ENCODE measurements at regions not wholly inside any gene's neighbourhood (a gene's known extent, or its start where the extent isn't known, plus 50 kb on each side); places are given as distances from the start of the nearest gene placed in this dataset.
A peak's percentile ranks its signal among the peaks of the same experiment; 100 is the strongest.

DNA sequence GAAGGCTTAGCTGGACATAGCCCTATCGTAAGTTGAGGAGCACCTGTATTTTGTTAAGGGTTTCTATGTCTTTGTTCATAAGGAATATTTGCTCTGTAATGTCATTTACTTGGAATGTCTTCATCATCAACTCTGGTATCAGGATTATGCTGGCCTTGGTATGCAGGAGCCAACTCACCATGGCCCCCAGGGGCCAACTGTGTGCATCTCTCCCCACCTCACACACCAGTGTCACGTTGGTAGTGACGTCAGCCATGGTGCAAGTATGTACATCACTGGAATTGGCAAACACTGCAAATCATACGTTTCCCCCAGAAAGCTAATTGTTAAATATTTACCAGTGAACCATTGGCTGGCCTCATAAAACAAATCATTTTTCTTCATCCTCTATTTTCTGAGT is 70.8 kb downstream of the YTHDF1 start:
- no peak overlapping the region for H3K27ac ChIP-seq (ENCODE audit: low read depth, low read length)
- no peaks in the 10 kb centered on the region for H3K27me3 ChIP-seq (ENCODE audit: control insufficient read depth, insufficient read depth, low read length)
- peaks cover 15% of the 10 kb centered on the region for H3K4me1 ChIP-seq (ENCODE audit: control insufficient read depth, insufficient read depth, low read length)
- no peak for DNase-seq (ENCODE audit: low read depth in 4 of 6, low spot score in 6 of 6)
- H3K9me3 ChIP-seq (ENCODE audit: control insufficient read depth, insufficient read depth, low read length) = peaks cover 2% of the 10 kb centered on the region
- no peak overlapping the region for H3K4me3 ChIP-seq (ENCODE audit: low read depth, low read length)
- H3K36me3 ChIP-seq (ENCODE audit: control insufficient read depth, insufficient read depth, low read length) = no peaks in the 10 kb centered on the region
- no CpG with 5 or more reads among the region's 4 CpGs for WGBS (ENCODE audit: insufficient coverage)

- no peaks in the 10 kb centered on the region for H3K9me3 ChIP-seq (ENCODE audit: control insufficient read depth, insufficient read depth, low read length)
- H3K4me3 ChIP-seq (ENCODE audit: low read depth, low read length) = no peak overlapping the region
- no peaks in the 10 kb centered on the region for H3K36me3 ChIP-seq (ENCODE audit: control insufficient read depth, insufficient read depth, low read length)
- H3K27ac ChIP-seq (ENCODE audit: low read depth, low read length) = no peak overlapping the region
- H3K4me1 ChIP-seq (ENCODE audit: control insufficient read depth, insufficient read depth, low read length) = peaks cover 21% of the 10 kb centered on the region
- DNase-seq (ENCODE audit: low read depth in 4 of 6, low spot score in 6 of 6) = no peak
- H3K27me3 ChIP-seq (ENCODE audit: control insufficient read depth, insufficient read depth, low read length) = no peaks in the 10 kb centered on the region
- WGBS (ENCODE audit: insufficient coverage) = 88% methylated on average over 9 of the region's 9 CpGs
These were observed 73.0 kb downstream of the YTHDF1 start for GRCh38 chr20:63142933-63143332.

- Histone ChIP-seq H3K27me3 (ENCODE audit: control insufficient read depth, insufficient read depth, low read length) (no peaks in the 10 kb centered on the region), H3K4me1 (ENCODE audit: control insufficient read depth, insufficient read depth, low read length) (peaks cover 21% of the 10 kb centered on the region), H3K27ac (ENCODE audit: low read depth, low read length) (no peak overlapping the region), H3K36me3 (ENCODE audit: control insufficient read depth, insufficient read depth, low read length) (no peaks in the 10 kb centered on the region), H3K4me3 (ENCODE audit: low read depth, low read length) (no peak overlapping the region), H3K9me3 (ENCODE audit: control insufficient read depth, insufficient read depth, low read length) (no peaks in the 10 kb centered on the region)
- 84% methylated on average over 12 of the region's 12 CpGs for WGBS (ENCODE audit: insufficient coverage)
- DNase-seq (ENCODE audit: low read depth in 4 of 6, low spot score in 6 of 6) = no peak
These were observed 74.4 kb downstream of the YTHDF1 start for GRCh38 chr20:63141531-63141930.

GRCh38 chr20:63140514-63141433 is 75.2 kb downstream of the YTHDF1 start:
- Histone ChIP-seq H3K4me1 (ENCODE audit: control insufficient read depth, insufficient read depth, low read length) (peaks cover 21% of the 10 kb centered on the region), H3K27ac (ENCODE audit: low read depth, low read length) (no peak overlapping the region), H3K36me3 (ENCODE audit: control insufficient read depth, insufficient read depth, low read length) (no peaks in the 10 kb centered on the region), H3K4me3 (ENCODE audit: low read depth, low read length) (no peak overlapping the region), H3K27me3 (ENCODE audit: control insufficient read depth, insufficient read depth, low read length) (no peaks in the 10 kb centered on the region), H3K9me3 (ENCODE audit: control insufficient read depth, insufficient read depth, low read length) (no peaks in the 10 kb centered on the region)
- WGBS (ENCODE audit: insufficient coverage) = 79% methylated on average over 23 of the region's 24 CpGs
- DNase-seq (ENCODE audit: low read depth in 4 of 6, low spot score in 6 of 6) = peak in 1 of 6 donors; percentile 82

DNA sequence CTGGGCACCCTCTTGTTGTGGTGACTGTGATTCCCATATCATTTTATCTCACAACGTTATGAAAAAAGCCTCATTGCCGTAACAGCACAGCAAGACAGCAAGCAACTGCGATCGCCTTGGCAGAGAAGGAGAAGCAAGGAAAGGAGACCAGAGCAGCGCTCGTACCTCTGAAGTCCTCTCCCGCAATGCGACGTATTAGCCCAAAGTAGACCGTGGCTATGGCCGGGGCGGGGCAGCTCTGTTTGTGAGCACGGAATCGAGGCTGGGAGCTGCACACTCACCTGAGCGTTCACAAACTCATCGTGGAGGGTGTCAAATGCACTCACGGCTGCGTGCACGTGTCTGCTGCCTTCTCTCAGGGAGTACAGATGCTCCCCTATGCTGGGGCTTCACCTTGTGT is 76.1 kb downstream of the YTHDF1 start:
- WGBS (ENCODE audit: insufficient coverage) = 79% methylated on average over 18 of the region's 19 CpGs
- H3K27ac ChIP-seq (ENCODE audit: low read depth, low read length) = no peak overlapping the region
- H3K9me3 ChIP-seq (ENCODE audit: control insufficient read depth, insufficient read depth, low read length) = no peaks in the 10 kb centered on the region
- no peak overlapping the region for H3K4me3 ChIP-seq (ENCODE audit: low read depth, low read length)
- H3K4me1 ChIP-seq (ENCODE audit: control insufficient read depth, insufficient read depth, low read length) = peaks cover 21% of the 10 kb centered on the region
- H3K36me3 ChIP-seq (ENCODE audit: control insufficient read depth, insufficient read depth, low read length) = no peaks in the 10 kb centered on the region
- no peaks in the 10 kb centered on the region for H3K27me3 ChIP-seq (ENCODE audit: control insufficient read depth, insufficient read depth, low read length)
- DNase-seq (ENCODE audit: low read depth in 4 of 6, low spot score in 6 of 6) = peak in 1 of 6 donors; percentile 54

DNA sequence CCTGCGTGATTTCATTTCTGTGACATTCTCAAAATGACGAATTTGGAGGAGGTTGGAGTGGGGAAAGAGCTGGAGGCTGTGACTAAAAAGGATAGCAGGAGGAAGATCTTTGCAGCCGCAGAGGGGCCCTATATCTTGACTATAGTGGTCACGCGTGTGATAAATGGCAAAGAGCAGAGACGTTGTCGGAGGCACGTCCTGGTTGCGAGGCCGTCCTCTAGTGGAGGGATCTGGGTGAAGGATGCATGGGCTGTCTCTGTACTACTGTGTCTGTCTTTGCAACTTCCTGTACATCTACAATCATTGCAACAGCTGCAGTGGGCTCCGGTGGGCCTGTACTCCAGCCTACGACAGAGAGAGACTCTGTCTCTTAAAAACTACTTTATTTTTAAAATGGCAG is 76.6 kb downstream of the YTHDF1 start:
- H3K4me1 ChIP-seq (ENCODE audit: control insufficient read depth, insufficient read depth, low read length) = peaks cover 21% of the 10 kb centered on the region
- H3K4me3 ChIP-seq (ENCODE audit: low read depth, low read length) = no peak overlapping the region
- no peaks in the 10 kb centered on the region for H3K27me3 ChIP-seq (ENCODE audit: control insufficient read depth, insufficient read depth, low read length)
- peak in 1 of 6 donors; percentile 84 for DNase-seq (ENCODE audit: low read depth in 4 of 6, low spot score in 6 of 6)
- no peaks in the 10 kb centered on the region for H3K9me3 ChIP-seq (ENCODE audit: control insufficient read depth, insufficient read depth, low read length)
- WGBS (ENCODE audit: insufficient coverage) = 54% methylated on average over 10 of the region's 12 CpGs
- H3K27ac ChIP-seq (ENCODE audit: low read depth, low read length) = no peak overlapping the region
- H3K36me3 ChIP-seq (ENCODE audit: control insufficient read depth, insufficient read depth, low read length) = no peaks in the 10 kb centered on the region

- Histone ChIP-seq H3K36me3 (ENCODE audit: control insufficient read depth, insufficient read depth, low read length) (no peaks in the 10 kb centered on the region), H3K27me3 (ENCODE audit: control insufficient read depth, insufficient read depth, low read length) (no peaks in the 10 kb centered on the region), H3K27ac (ENCODE audit: low read depth, low read length) (no peak overlapping the region), H3K4me1 (ENCODE audit: control insufficient read depth, insufficient read depth, low read length) (peaks cover 21% of the 10 kb centered on the region), H3K9me3 (ENCODE audit: control insufficient read depth, insufficient read depth, low read length) (no peaks in the 10 kb centered on the region), H3K4me3 (ENCODE audit: low read depth, low read length) (no peak overlapping the region)
- 48% methylated on average over 22 of the region's 22 CpGs for WGBS (ENCODE audit: insufficient coverage)
- peak in 1 of 6 donors; percentile 72 for DNase-seq (ENCODE audit: low read depth in 4 of 6, low spot score in 6 of 6)
These were observed 77.0 kb downstream of the YTHDF1 start for GRCh38 chr20:63138855-63139341.

DNA sequence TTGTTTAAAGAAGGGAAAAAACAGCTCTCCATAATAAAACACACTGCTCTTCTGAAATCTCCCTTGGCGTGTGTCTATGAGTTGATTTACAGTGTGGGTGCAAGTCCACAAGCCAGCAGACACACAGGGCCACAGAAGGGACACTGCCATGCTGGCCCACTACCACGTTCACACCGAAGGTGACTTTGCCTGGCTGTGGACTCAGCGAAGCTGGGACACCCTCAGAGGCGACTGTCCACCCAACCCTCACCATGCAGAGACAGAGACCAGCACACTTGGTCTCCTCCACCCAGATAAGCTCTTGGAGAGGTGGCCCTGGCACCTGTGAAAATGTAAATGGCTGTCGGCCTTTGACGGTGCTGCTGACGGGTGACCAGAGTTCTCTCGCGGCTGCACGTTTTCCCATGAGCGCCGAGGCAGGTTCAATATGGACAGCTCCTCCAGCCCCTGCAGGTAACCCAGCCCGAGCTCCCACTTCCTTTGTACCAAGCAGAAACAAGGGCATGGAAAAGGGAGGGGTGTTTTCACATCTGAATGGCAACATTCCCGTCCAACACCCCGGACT is 78.0 kb downstream of the YTHDF1 start:
- WGBS (ENCODE audit: insufficient coverage) = 73% methylated on average over 13 of the region's 16 CpGs
- Histone ChIP-seq H3K27me3 (ENCODE audit: control insufficient read depth, insufficient read depth, low read length) (no peaks in the 10 kb centered on the region), H3K9me3 (ENCODE audit: control insufficient read depth, insufficient read depth, low read length) (no peaks in the 10 kb centered on the region)

DNA sequence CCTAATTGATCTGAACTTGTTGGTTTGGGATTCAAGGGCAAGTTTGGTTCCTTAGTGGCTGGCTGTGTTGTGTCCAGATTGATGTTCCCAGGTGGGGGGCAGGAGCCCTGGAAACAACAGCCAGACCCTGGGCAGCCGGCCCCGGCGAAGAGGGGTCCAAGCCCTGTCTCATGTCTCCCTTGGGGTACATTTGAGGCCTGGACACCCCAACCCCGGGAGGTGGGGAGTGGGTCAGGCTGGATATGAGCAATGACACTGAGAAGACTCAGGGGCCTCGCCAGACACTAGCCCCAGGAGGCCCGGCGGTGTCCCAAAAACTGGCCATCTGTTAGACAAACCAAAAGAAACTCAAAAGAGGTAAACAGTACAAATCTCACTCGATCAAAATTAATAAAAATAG is 79.6 kb downstream of the YTHDF1 start:
- no peaks in the 10 kb centered on the region for H3K36me3 ChIP-seq (ENCODE audit: control insufficient read depth, insufficient read depth, low read length)
- no peaks in the 10 kb centered on the region for H3K27me3 ChIP-seq (ENCODE audit: control insufficient read depth, insufficient read depth, low read length)
- WGBS (ENCODE audit: insufficient coverage) = 86% methylated on average over 1 of the region's 8 CpGs
- H3K9me3 ChIP-seq (ENCODE audit: control insufficient read depth, insufficient read depth, low read length) = no peaks in the 10 kb centered on the region
- DNase-seq (ENCODE audit: low read depth in 4 of 6, low spot score in 6 of 6) = no peak
- H3K4me3 ChIP-seq (ENCODE audit: low read depth, low read length) = no peak overlapping the region
- H3K27ac ChIP-seq (ENCODE audit: low read depth, low read length) = no peak overlapping the region
- peaks cover 21% of the 10 kb centered on the region for H3K4me1 ChIP-seq (ENCODE audit: control insufficient read depth, insufficient read depth, low read length)

More for the DNA sequence above, 78.0 kb downstream of the YTHDF1 start:
- Histone ChIP-seq H3K27ac (ENCODE audit: low read depth, low read length) (no peak overlapping the region), H3K4me3 (ENCODE audit: low read depth, low read length) (no peak overlapping the region), H3K36me3 (ENCODE audit: control insufficient read depth, insufficient read depth, low read length) (no peaks in the 10 kb centered on the region), H3K4me1 (ENCODE audit: control insufficient read depth, insufficient read depth, low read length) (peaks cover 21% of the 10 kb centered on the region)
- no peak for DNase-seq (ENCODE audit: low read depth in 4 of 6, low spot score in 6 of 6)

Measured in spinal cord (tissue), 9 donors.